ENCODE measurements at regions not wholly inside any gene's neighbourhood (a gene's known extent, or its start where the extent isn't known, plus 50 kb on each side); places are given as distances from the start of the nearest gene placed in this dataset.

DNA sequence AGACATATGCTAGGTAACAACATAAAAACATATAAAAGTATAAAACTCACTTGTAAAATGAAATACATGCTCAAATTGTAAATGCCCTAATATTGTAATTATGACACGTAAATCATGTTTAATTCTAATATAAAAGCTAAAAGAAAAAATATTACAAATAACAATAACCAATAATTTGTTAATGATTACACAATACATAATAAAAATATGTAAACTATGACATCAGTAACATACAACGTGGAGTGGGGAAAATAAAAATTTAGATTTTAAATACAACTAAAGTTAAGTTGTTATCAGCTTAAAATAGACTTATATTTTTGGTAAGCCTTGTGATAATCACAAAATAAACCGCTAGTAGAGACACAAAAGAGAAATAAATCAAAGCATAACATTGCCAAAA is 376.4 kb downstream of the BRINP2 start:
- H3K79me2 ChIP-seq (ENCODE audit: insufficient read depth, low read length): no peaks in the 10 kb centered on the region
- no peak overlapping the region for H3K9ac ChIP-seq (ENCODE audit: low read length)
- no peak overlapping the region for H3K27ac ChIP-seq (ENCODE audit: low read depth, low read length)
- no peaks in the 10 kb centered on the region for H4K20me1 ChIP-seq (ENCODE audit: low read depth, low read length)
- no peak overlapping the region for H3K4me2 ChIP-seq (ENCODE audit: low read depth, low read length, poor library complexity, severe bottlenecking)
- no peaks in the 10 kb centered on the region for H3K9me3 ChIP-seq (ENCODE audit: insufficient read depth, low read length)
- H3K4me3 ChIP-seq (ENCODE audit: insufficient read depth, low read length, poor library complexity, severe bottlenecking): no peak overlapping the region
- H3K9me2 ChIP-seq (replicated peaks; ENCODE audit: insufficient read depth, low read length): no peaks in the 10 kb centered on the region
- H2AFZ ChIP-seq (ENCODE audit: low read depth, low read length, severe bottlenecking): no peak overlapping the region
- no peaks in the 10 kb centered on the region for H3K36me3 ChIP-seq (ENCODE audit: low read length)
- TF ChIP-seq, protein P1, sequence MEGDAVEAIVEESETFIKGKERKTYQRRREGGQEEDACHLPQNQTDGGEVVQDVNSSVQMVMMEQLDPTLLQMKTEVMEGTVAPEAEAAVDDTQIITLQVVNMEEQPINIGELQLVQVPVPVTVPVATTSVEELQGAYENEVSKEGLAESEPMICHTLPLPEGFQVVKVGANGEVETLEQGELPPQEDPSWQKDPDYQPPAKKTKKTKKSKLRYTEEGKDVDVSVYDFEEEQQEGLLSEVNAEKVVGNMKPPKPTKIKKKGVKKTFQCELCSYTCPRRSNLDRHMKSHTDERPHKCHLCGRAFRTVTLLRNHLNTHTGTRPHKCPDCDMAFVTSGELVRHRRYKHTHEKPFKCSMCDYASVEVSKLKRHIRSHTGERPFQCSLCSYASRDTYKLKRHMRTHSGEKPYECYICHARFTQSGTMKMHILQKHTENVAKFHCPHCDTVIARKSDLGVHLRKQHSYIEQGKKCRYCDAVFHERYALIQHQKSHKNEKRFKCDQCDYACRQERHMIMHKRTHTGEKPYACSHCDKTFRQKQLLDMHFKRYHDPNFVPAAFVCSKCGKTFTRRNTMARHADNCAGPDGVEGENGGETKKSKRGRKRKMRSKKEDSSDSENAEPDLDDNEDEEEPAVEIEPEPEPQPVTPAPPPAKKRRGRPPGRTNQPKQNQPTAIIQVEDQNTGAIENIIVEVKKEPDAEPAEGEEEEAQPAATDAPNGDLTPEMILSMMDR (IDR thresholded peaks at IDR 0.05; ENCODE audit: insufficient read depth, low read length, poor library complexity, severe bottlenecking): no peak
- no peak for TF ChIP-seq EZH2phosphoT487 (conservative IDR thresholded peaks at IDR 0.05; ENCODE audit: low read length)
- H3K27me3 ChIP-seq (ENCODE audit: low read length): no peaks in the 10 kb centered on the region
- no peaks in the 10 kb centered on the region for H3F3A ChIP-seq (ENCODE audit: insufficient read depth)

DNA sequence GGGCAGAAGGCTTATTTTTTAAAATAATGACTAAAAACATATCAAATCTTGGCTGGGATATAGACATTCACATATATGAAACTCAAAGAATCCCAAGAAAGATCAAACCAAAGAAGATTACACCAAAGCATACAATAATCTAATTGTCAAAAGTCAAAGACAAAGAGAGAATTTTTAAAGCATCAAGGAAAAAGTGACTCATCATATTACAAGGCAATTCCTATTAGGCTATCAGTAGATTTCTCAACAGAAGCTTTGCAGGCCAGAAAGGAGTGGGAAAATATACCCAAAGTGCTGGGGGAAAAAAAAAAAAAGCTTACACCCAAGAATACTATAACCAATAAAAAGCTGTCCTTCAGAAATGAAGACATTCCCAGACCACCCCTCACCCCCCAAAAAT is 375.6 kb downstream of the BRINP2 start:
- Histone ChIP-seq H3K9me2 (replicated peaks; ENCODE audit: insufficient read depth, low read length) (no peaks in the 10 kb centered on the region), H3K36me3 (ENCODE audit: low read length) (no peaks in the 10 kb centered on the region), H3K9me3 (ENCODE audit: insufficient read depth, low read length) (no peaks in the 10 kb centered on the region), H3K9ac (ENCODE audit: low read length) (no peak overlapping the region), H3K4me2 (ENCODE audit: low read depth, low read length, poor library complexity, severe bottlenecking) (no peak overlapping the region), H3K27ac (ENCODE audit: low read depth, low read length) (no peak overlapping the region), H2AFZ (ENCODE audit: low read depth, low read length, severe bottlenecking) (no peak overlapping the region), H3K27me3 (ENCODE audit: low read length) (no peaks in the 10 kb centered on the region), H3F3A (ENCODE audit: insufficient read depth) (no peaks in the 10 kb centered on the region), H4K20me1 (ENCODE audit: low read depth, low read length) (no peaks in the 10 kb centered on the region), H3K4me3 (ENCODE audit: insufficient read depth, low read length, poor library complexity, severe bottlenecking) (no peak overlapping the region), H3K79me2 (ENCODE audit: insufficient read depth, low read length) (no peaks in the 10 kb centered on the region)
- no peak for TF ChIP-seq EZH2phosphoT487 (conservative IDR thresholded peaks at IDR 0.05; ENCODE audit: low read length)
- TF ChIP-seq, protein P1 (IDR thresholded peaks at IDR 0.05; ENCODE audit: insufficient read depth, low read length, poor library complexity, severe bottlenecking): no peak

DNA sequence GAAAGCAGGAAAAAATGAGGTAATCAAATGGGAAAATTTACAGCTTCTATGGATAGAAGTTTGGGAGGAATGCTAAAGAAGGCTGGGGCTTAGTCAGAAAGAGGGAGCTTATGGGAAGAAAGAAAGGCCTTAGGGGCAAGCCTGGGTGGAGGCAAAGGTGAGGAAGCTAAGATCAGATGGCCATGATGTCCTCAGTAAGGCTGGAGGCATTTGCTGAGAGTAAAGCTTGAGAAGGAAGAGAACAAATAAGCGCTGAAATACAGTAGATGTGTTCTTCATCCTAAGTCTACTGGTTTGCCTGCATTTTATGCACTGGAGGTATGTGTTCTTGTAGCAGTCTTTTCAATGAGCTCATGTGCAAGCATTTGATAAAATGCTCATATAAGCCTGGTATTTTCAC is 355.4 kb downstream of the BRINP2 start:
- TF ChIP-seq EZH2phosphoT487 (conservative IDR thresholded peaks at IDR 0.05; ENCODE audit: low read length): no peak
- TF ChIP-seq, protein P1 (IDR thresholded peaks at IDR 0.05; ENCODE audit: insufficient read depth, low read length, poor library complexity, severe bottlenecking): no peak
- no peaks in the 10 kb centered on the region for H3K27me3 ChIP-seq (ENCODE audit: low read length)
- H2AFZ ChIP-seq (ENCODE audit: low read depth, low read length, severe bottlenecking): no peak overlapping the region
- H3K36me3 ChIP-seq (ENCODE audit: low read length): no peaks in the 10 kb centered on the region
- no peak overlapping the region for H3K4me3 ChIP-seq (ENCODE audit: insufficient read depth, low read length, poor library complexity, severe bottlenecking)
- H3K9me3 ChIP-seq (ENCODE audit: insufficient read depth, low read length): no peaks in the 10 kb centered on the region
- H3K27ac ChIP-seq (ENCODE audit: low read depth, low read length): no peak overlapping the region
- no peaks in the 10 kb centered on the region for H4K20me1 ChIP-seq (ENCODE audit: low read depth, low read length)
- H3K9me2 ChIP-seq (replicated peaks; ENCODE audit: insufficient read depth, low read length): no peaks in the 10 kb centered on the region
- H3K4me2 ChIP-seq (ENCODE audit: low read depth, low read length, poor library complexity, severe bottlenecking): no peak overlapping the region
- no peaks in the 10 kb centered on the region for H3F3A ChIP-seq (ENCODE audit: insufficient read depth)
- H3K79me2 ChIP-seq (ENCODE audit: insufficient read depth, low read length): no peaks in the 10 kb centered on the region
- no peak overlapping the region for H3K9ac ChIP-seq (ENCODE audit: low read length)

All from SU-DHL-6 (cell line).